ENCODE measurements at regions not wholly inside any gene's neighbourhood (a gene's known extent, or its start where the extent isn't known, plus 50 kb on each side); places are given as distances from the start of the nearest gene placed in this dataset.
"Not testable (repeated sequence)": the region's sequence is repeated elsewhere in the genome, so short reads cannot be mapped to it uniquely, and the experiment has no call there.

DNA sequence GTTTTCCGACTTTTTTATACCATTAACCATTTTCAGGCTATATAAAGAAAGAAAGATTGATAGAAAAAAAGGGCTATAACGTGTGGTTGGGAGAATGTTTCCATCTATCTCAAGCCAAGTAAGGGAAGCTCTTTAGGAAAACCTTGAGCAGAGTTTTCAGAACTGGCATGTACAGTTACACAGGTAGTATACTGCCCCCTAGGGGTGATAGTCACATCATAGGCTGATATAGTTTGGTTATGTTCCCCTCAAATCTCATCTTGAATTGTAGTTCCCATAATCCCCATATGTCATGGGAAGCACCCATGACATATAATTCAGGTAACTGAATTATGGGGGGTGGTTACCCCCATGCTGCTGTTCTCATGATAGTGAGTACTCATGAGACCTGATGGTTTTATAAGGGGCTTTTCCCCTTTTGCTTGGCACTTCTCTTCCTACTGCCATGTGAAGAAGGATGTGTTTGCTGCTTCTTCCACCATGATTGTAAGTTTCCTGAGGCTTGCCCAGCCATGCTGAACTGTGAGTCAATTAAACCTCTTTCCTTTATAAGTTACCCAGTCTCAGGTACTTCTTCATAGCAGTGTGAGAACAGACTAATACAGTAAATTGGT, 186.8 kb downstream of the TMA16 start:
- DNase-seq (ENCODE audit: low read depth) = peak; percentile 42
- TF ChIP-seq, protein P1, sequence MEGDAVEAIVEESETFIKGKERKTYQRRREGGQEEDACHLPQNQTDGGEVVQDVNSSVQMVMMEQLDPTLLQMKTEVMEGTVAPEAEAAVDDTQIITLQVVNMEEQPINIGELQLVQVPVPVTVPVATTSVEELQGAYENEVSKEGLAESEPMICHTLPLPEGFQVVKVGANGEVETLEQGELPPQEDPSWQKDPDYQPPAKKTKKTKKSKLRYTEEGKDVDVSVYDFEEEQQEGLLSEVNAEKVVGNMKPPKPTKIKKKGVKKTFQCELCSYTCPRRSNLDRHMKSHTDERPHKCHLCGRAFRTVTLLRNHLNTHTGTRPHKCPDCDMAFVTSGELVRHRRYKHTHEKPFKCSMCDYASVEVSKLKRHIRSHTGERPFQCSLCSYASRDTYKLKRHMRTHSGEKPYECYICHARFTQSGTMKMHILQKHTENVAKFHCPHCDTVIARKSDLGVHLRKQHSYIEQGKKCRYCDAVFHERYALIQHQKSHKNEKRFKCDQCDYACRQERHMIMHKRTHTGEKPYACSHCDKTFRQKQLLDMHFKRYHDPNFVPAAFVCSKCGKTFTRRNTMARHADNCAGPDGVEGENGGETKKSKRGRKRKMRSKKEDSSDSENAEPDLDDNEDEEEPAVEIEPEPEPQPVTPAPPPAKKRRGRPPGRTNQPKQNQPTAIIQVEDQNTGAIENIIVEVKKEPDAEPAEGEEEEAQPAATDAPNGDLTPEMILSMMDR (IDR thresholded peaks at IDR 0.05; ENCODE audit: insufficient read depth, low read depth, low read length, missing control alignments) = peak; percentile 46
- H3K4me3 ChIP-seq (ENCODE audit: low read length) = no peak overlapping the region

DNA sequence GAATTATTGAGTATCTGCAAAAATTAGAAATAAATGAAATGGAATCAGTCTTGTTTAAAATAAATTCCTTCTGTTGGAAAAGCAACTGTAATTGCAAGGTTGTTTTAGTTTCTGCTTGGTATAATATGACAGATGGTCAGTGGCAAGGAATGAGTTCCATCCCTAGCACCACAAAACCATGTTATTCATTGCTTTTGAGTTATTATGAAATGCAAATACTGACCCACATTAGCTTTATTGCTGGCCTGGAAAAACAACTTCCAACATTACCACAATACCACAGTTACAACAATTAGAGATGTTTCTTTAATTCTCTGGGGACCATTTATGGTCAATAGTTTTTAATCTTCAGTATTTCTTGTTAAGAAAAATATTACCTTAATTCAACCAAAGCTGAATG, 194.4 kb downstream of the TMA16 start:
- no peak for DNase-seq (ENCODE audit: low read depth)
- TF ChIP-seq, protein P1 (IDR thresholded peaks at IDR 0.05; ENCODE audit: insufficient read depth, low read depth, low read length, missing control alignments) = no peak
- no peak overlapping the region for H3K4me3 ChIP-seq (ENCODE audit: low read length)

DNA sequence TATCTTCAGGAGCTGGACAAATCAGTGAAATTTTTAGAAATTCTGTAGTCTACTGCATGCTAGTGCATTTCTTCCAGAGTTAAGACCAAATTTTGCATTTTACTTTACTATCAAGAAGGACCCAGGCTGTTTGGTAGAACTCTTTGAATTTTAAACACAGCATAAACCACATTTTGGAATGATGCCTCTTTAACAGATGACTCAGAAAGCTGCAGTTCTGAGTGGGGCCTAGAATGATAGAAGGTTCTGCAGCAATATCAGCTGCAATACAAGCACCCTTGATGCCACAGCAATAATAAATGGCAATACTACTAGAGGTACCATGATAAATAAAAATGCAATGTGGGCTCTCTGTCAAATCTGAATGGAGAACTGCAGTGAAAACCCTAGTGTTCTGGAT, 198.7 kb downstream of the TMA16 start:
- TF ChIP-seq, protein P1 (IDR thresholded peaks at IDR 0.05; ENCODE audit: insufficient read depth, low read depth, low read length, missing control alignments) = no peak
- no peak overlapping the region for H3K4me3 ChIP-seq (ENCODE audit: low read length)
- DNase-seq (ENCODE audit: low read depth) = peak; percentile 15

DNA sequence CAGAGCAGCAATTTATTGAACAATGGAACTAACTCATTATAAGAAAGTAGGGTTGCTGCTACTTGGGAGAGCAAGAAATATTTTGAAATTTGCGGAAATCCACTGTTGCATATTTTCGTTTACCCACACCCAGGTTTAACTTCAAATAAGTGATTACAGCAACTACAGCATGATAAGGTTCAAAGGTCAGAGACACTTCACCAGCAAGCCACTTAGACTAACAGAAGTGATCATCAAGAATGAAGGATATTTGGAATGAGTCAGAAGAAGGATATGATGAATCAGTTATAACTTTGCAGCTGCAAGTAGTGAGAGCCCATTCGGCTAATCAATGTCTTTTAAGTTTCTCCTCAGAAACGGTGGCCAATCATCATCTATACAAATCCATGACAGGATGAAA, 199.3 kb downstream of the TMA16 start:
- TF ChIP-seq, protein P1 (IDR thresholded peaks at IDR 0.05; ENCODE audit: insufficient read depth, low read depth, low read length, missing control alignments) = no peak
- H3K4me3 ChIP-seq (ENCODE audit: low read length) = no peak overlapping the region

DNA sequence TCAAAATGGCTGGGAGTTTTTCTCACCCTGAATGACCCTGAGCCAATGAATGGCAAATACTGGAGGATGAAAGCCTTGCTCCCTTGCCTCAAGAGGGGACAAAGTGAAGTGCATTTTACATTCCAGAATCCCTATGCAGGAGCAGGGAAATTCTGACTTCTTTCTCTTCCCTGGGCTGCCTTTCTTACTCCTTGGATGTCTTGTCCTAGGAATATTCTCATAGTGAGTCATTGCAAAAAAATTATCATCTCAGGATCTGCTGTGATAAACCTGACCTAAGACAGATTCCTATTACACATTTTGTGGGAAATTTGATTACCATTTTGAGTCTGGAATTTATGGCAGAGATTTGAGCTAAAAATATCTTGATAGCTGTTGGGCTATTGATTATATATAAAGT, 199.9 kb downstream of the TMA16 start:
- H3K4me3 ChIP-seq (ENCODE audit: low read length) = no peak overlapping the region
- peak; percentile 50 for DNase-seq (ENCODE audit: low read depth)
- TF ChIP-seq, protein P1 (IDR thresholded peaks at IDR 0.05; ENCODE audit: insufficient read depth, low read depth, low read length, missing control alignments) = no peak

More for the DNA sequence above, 199.3 kb downstream of the TMA16 start:
- DNase-seq (ENCODE audit: low read depth) = peak; percentile 78

DNA sequence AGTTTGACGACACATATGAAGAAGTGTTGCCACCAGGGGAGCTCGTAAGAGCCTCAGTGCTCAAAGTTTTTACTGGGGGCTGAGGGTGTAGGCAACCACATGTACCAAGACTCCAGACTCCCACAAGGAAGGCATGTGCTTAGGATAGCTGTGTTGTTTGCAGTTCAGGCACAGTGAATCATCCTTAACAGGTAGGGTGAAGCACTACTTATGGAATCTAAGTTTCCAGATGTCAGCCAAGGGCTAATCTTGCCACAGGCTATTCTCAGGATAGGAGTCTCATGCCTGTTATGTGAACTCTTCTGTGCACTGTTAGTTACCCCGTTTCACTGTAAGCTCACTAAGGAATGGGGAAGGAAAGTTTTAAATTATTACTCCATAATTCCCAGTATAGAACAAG, 202.6 kb downstream of the TMA16 start:
- DNase-seq (ENCODE audit: low read depth) = peak; percentile 96
- TF ChIP-seq, protein P1 (IDR thresholded peaks at IDR 0.05; ENCODE audit: insufficient read depth, low read depth, low read length, missing control alignments) = no peak
- H3K4me3 ChIP-seq (ENCODE audit: low read length) = no peak overlapping the region

DNA sequence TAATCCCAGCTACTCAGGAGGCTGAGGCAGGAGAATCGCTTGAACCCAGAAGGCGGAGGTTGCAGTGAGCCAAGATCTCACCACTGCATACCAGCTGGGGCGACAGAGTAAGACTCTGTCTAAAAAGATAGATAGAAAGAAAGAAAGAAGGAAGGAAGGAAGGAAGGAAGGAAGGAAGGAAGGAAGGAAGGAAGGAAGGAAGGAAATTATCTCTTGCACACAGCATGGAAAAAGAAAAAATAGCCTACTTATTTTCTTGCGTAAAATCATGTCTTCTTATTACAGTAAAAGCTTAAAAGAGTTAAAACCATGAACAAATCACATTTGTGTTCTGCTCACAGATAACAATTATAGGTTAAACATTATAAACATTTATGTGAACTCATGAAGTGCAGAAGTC, 205.9 kb downstream of the TMA16 start:
- DNase-seq (ENCODE audit: low read depth); H3K4me3 ChIP-seq (ENCODE audit: low read length): not testable (repeated sequence)
